ENCODE measurements at regions not wholly inside any gene's neighbourhood (a gene's known extent, or its start where the extent isn't known, plus 50 kb on each side); places are given as distances from the start of the nearest gene placed in this dataset.

DNA sequence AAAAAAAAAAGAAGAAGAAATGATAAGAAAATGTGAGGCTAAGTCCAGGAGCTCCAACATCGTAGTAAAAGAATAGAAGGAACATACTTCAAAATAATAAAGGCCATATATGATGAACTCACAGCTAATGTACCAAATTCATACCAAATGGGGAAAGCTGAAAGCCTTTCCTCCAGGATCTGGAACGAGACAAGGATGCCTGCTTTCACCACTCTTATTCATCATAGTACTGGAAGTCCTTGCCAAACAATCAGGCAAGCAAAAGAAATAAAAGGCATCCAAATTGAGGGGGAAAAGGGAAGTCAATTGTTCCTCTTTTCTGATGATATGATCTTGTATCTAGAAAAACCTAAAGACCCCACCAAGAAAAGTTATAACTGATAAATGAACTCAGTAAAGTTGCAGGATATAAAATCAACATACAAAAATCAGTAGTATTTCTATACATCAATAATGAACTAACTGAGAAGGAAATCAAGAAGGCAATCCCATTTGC, 170.6 kb downstream of the METTL4 start:
- intact Hi-C loops (cut with DNase I): no loop called here
- no peak overlapping the region for H3K4me3 ChIP-seq
- H3K4me1 ChIP-seq: no peaks in the 10 kb centered on the region
- TF ChIP-seq POLR2AphosphoS5 (IDR thresholded peaks at IDR 0.05): no peak
- no peak for TF ChIP-seq EP300 (IDR thresholded peaks at IDR 0.05)
- TF ChIP-seq, protein P1, sequence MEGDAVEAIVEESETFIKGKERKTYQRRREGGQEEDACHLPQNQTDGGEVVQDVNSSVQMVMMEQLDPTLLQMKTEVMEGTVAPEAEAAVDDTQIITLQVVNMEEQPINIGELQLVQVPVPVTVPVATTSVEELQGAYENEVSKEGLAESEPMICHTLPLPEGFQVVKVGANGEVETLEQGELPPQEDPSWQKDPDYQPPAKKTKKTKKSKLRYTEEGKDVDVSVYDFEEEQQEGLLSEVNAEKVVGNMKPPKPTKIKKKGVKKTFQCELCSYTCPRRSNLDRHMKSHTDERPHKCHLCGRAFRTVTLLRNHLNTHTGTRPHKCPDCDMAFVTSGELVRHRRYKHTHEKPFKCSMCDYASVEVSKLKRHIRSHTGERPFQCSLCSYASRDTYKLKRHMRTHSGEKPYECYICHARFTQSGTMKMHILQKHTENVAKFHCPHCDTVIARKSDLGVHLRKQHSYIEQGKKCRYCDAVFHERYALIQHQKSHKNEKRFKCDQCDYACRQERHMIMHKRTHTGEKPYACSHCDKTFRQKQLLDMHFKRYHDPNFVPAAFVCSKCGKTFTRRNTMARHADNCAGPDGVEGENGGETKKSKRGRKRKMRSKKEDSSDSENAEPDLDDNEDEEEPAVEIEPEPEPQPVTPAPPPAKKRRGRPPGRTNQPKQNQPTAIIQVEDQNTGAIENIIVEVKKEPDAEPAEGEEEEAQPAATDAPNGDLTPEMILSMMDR (IDR thresholded peaks at IDR 0.05): no peak
- TF ChIP-seq POLR2A (IDR thresholded peaks at IDR 0.05): no peak
- H3K9me3 ChIP-seq: no peaks in the 10 kb centered on the region
- H3K36me3 ChIP-seq: no peaks in the 10 kb centered on the region
- no peak overlapping the region for H3K27ac ChIP-seq
- 51 to 63% methylated on average over 2 of the region's 2 CpGs for WGBS, 2 donors
- H3K27me3 ChIP-seq: no peaks in the 10 kb centered on the region
- no peak for DNase-seq

DNA sequence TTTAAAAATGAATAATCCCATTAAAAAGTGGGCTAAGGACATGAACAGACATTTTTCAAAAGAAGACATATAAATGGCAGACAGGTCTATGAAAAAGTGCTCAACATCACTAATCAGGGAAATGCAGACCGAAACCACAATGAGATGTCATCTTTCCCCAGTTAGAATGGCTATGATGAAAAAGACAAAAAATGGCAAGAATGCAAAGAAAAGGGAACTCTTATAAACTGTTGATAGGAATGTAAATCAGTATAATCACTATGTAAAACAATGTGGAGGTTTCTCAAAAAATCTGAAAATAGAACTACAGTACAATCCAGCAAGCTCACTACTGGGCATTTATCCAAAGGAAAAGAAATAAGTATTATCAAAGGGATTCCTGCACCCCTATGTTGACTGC, 169.2 kb downstream of the METTL4 start:
- no peaks in the 10 kb centered on the region for H3K27me3 ChIP-seq
- H3K4me1 ChIP-seq: no peaks in the 10 kb centered on the region
- intact Hi-C loops (cut with DNase I): no loop called here
- H3K36me3 ChIP-seq: no peaks in the 10 kb centered on the region
- no peaks in the 10 kb centered on the region for H3K9me3 ChIP-seq
- DNase-seq: no peak
- TF ChIP-seq EP300 (IDR thresholded peaks at IDR 0.05): no peak
- TF ChIP-seq, protein P1 (IDR thresholded peaks at IDR 0.05): no peak
- no peak for TF ChIP-seq POLR2AphosphoS5 (IDR thresholded peaks at IDR 0.05)
- no peak for TF ChIP-seq POLR2A (IDR thresholded peaks at IDR 0.05)
- H3K27ac ChIP-seq: no peak overlapping the region
- H3K4me3 ChIP-seq: no peak overlapping the region
- WGBS, 2 donors: 86 to 89% methylated on average over 1 of the region's 1 CpG

DNA sequence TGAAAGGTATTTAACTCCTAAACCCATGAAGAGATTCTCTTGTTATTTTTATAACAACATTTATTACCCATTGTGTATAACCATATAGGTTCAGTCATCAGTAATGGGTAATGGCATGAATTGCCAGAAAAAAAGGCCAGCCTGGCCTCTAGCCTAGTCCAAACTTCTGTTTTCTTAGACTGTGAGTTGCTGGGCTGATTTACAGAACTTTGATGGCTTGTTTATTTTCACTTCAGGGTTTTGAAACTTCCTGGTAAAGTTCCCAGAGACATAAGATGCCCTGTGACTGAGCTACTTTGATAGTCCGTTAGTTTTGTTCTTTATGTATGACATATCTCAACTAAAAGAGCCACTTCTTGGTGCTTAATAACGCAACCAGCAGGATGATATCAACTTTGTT, 164.8 kb downstream of the METTL4 start:
- H3K36me3 ChIP-seq: no peaks in the 10 kb centered on the region
- WGBS, 2 donors: 51 to 64% methylated on average over 2 of the region's 2 CpGs
- no peaks in the 10 kb centered on the region for H3K4me1 ChIP-seq
- no peaks in the 10 kb centered on the region for H3K27me3 ChIP-seq
- no peaks in the 10 kb centered on the region for H3K9me3 ChIP-seq
- H3K4me3 ChIP-seq: no peak overlapping the region
- intact Hi-C loops (cut with DNase I): no loop called here
- DNase-seq: no peak
- no peak overlapping the region for H3K27ac ChIP-seq
- TF ChIP-seq, protein P1 (IDR thresholded peaks at IDR 0.05): no peak
- TF ChIP-seq EP300 (IDR thresholded peaks at IDR 0.05) (no peak), POLR2A (IDR thresholded peaks at IDR 0.05) (no peak), POLR2AphosphoS5 (IDR thresholded peaks at IDR 0.05) (no peak)

DNA sequence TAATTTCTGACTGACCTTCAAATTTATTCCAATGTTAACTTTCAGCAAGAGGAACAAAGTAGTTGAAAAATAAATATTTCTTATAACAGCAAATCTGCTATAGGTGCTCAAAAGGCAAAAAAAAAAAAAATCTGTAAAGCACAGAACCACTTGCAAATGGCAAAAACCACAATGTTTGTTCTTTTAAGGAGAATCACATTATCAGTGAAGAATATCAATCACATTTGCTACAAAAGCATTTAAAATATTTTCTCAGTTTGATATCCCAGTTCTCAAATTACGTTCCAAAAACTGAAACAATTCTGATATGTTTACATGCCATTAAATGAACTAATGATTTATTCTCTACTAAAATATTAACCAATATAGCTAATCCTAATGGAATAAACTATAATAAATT, 163.3 kb downstream of the METTL4 start:
- Histone ChIP-seq H3K27ac (no peak overlapping the region), H3K4me1 (no peaks in the 10 kb centered on the region), H3K9me3 (no peaks in the 10 kb centered on the region), H3K4me3 (no peak overlapping the region), H3K27me3 (no peaks in the 10 kb centered on the region), H3K36me3 (no peaks in the 10 kb centered on the region)
- intact Hi-C loops (cut with DNase I): no loop called here
- DNase-seq: no peak
- WGBS, 2 donors: 57 to 77% methylated on average over 1 of the region's 1 CpG
- TF ChIP-seq POLR2AphosphoS5 (IDR thresholded peaks at IDR 0.05) (no peak), EP300 (IDR thresholded peaks at IDR 0.05) (no peak), POLR2A (IDR thresholded peaks at IDR 0.05) (no peak)
- TF ChIP-seq, protein P1 (IDR thresholded peaks at IDR 0.05): no peak

DNA sequence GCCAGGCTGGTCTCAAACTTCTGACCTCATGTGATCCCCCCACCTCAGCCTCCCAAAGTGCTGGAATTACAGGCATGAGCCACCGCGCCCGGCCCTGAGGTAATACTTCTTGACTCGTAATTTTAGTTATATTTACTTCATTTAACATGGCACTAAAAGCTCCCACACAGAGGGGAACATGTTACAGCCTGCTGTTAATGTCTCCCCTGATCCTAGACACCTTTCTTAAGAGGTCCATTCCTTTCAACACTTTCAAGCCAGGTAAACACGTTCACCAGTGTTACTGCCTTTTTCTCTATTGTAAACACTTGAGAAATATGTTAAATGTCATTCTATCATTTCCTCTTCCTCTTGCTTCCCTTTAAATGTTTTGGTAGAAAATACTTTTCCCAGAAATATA, 161.4 kb downstream of the METTL4 start:
- no peaks in the 10 kb centered on the region for H3K36me3 ChIP-seq
- TF ChIP-seq POLR2A (IDR thresholded peaks at IDR 0.05): no peak
- TF ChIP-seq EP300 (IDR thresholded peaks at IDR 0.05): no peak
- TF ChIP-seq POLR2AphosphoS5 (IDR thresholded peaks at IDR 0.05): no peak
- TF ChIP-seq, protein P1 (IDR thresholded peaks at IDR 0.05): no peak
- H3K4me1 ChIP-seq: no peaks in the 10 kb centered on the region
- no peak overlapping the region for H3K27ac ChIP-seq
- WGBS, 2 donors: 42 to 50% methylated on average over 5 of the region's 5 CpGs
- no peaks in the 10 kb centered on the region for H3K9me3 ChIP-seq
- no peak for DNase-seq
- intact Hi-C loops (cut with DNase I): no loop called here
- no peak overlapping the region for H3K4me3 ChIP-seq
- no peaks in the 10 kb centered on the region for H3K27me3 ChIP-seq

Measured in sigmoid colon (tissue), 6 donors.